Endothelial cell of umbilical vein (primary cell): ENCODE measurements at regions not wholly inside any gene's neighbourhood (a gene's known extent, or its start where the extent isn't known, plus 50 kb on each side); places are given as distances from the start of the nearest gene placed in this dataset.

Source experiments
- BruUV-seq: library from RNA; stranded (reverse); fragments of 400-500 nt; replicated peaks from 2 replicates; lab custom pipeline; 2021; lab: Mats Ljungman, UMichigan
- CTCF ChIA-PET: fragments of 300-600, 350-600 bp; sonication (Branson Sonifier 250); formaldehyde crosslinking; loops from one replicate; lab custom pipeline; 2021; ENCODE audit warnings: antibody characterized with exemption, inconsistent platforms; lab: Charles Lee
- POLR2A ChIA-PET: fragments of 300-600, 350-600 bp; sonication (Branson Sonifier 250); formaldehyde crosslinking; loops from one replicate; lab custom pipeline; 2021; ENCODE audit warnings: antibody characterized with exemption, inconsistent platforms; lab: Charles Lee
- DNase-seq: peaks from one replicate; pipeline ENCODE4 v3.0.0-alpha.2; 2011; ENCODE audit warnings: low read depth, low spot score
- FAIRE-seq: peaks from 2 replicates; lab custom pipeline; 2011; peaks lifted over from hg19 to GRCh38; lab: Jason Lieb, UNC
- H2AFZ ChIP-seq: 2 replicates; pipeline ENCODE4 v1.6.0; 2012; ENCODE audit warnings: low read depth, low read length, control low read depth, inconsistent platforms
- H3K27ac ChIP-seq: 2 replicates; pipeline ENCODE4 v1.5.1; 2011; ENCODE audit warnings: low read depth, mild to moderate bottlenecking, control low read depth, low read length, moderate library complexity; ENCODE audit not compliant: insufficient read depth
- H3K27me3 ChIP-seq, 2 experiments: 2 replicates each; pipeline versions ENCODE4 v1.6.0 to v1.6.1; 2011; ENCODE audit warnings: low read length in 2 of 2, mixed read lengths in 1 of 2; ENCODE audit not compliant: control insufficient read depth in 2 of 2, insufficient read depth in 2 of 2
- H3K36me3 ChIP-seq, 2 experiments: 2 replicates in 1 of 2; 3 replicates in 1 of 2; pipeline ENCODE4 v1.5.1; 2011; ENCODE audit warnings: low read length in 2 of 2, mild to moderate bottlenecking in 1 of 2, moderate library complexity in 1 of 2; ENCODE audit not compliant: control insufficient read depth in 2 of 2, insufficient read depth in 2 of 2; ENCODE audit errors: extremely low read depth in 1 of 2
- H3K4me1 ChIP-seq: 3 replicates; pipeline ENCODE4 v1.5.1; 2011; ENCODE audit warnings: mild to moderate bottlenecking, low read length; ENCODE audit not compliant: control insufficient read depth, insufficient read depth; ENCODE audit errors: extremely low read depth
- H3K4me2 ChIP-seq: 2 replicates; pipeline ENCODE4 v1.6.1; 2011; ENCODE audit warnings: low read length, control low read depth, mixed read lengths; ENCODE audit not compliant: insufficient read depth
- H3K4me3 ChIP-seq, 3 experiments: fragments of 200-600 bp in 1 of 3; sonication (generic), shearing (Covaris generic) in 1 of 3; replicated peaks in 1 of 3; 2 replicates each; pipeline ENCODE4 v1.5.1; 2011 to 2016; ENCODE audit warnings: control low read depth in 3 of 3, low read length in 3 of 3, mild to moderate bottlenecking in 2 of 3, inconsistent platforms in 1 of 3, low read depth in 1 of 3, moderate library complexity in 1 of 3; ENCODE audit not compliant: insufficient read depth in 1 of 3
- H3K79me2 ChIP-seq: 2 replicates; pipeline ENCODE4 v1.6.0; 2012; ENCODE audit warnings: low read length, inconsistent platforms; ENCODE audit not compliant: control insufficient read depth, insufficient read depth
- H3K9ac ChIP-seq: replicated peaks from 2 replicates; pipeline ENCODE3; 2011; ENCODE audit warnings: low read length, control low read depth; ENCODE audit not compliant: insufficient read depth; ENCODE audit errors: extremely low read depth
- H3K9me1 ChIP-seq: replicated peaks from 3 replicates; pipeline ENCODE4 v1.6.0; 2011; ENCODE audit warnings: mild to moderate bottlenecking, low read length; ENCODE audit not compliant: control insufficient read depth, insufficient read depth; ENCODE audit errors: extremely low read depth
- H3K9me3 ChIP-seq: replicated peaks from 2 replicates; pipeline ENCODE4 v1.5.1; 2012; ENCODE audit warnings: low read length, inconsistent platforms; ENCODE audit not compliant: control insufficient read depth, insufficient read depth
- H4K20me1 ChIP-seq: replicated peaks from 2 replicates; pipeline ENCODE3; 2011; ENCODE audit warnings: mild to moderate bottlenecking, low read length; ENCODE audit not compliant: control insufficient read depth, insufficient read depth; ENCODE audit errors: extremely low read depth
- EZH2 ChIP-seq: IDR thresholded peaks from 2 replicates; pipeline ENCODE4 v1.6.1; 2012; ENCODE audit warnings: borderline replicate concordance, low read depth, mild to moderate bottlenecking, moderate library complexity, low read length, inconsistent platforms; ENCODE audit not compliant: severe bottlenecking
- FOS ChIP-seq: IDR thresholded peaks from 2 replicates; pipeline ENCODE4 v1.6.1; 2011; ENCODE audit warnings: mild to moderate bottlenecking, low read length, moderate library complexity, borderline replicate concordance; ENCODE audit not compliant: insufficient read depth
- GATA2 ChIP-seq: IDR thresholded peaks from 2 replicates; pipeline ENCODE4 v1.7.0; 2011; ENCODE audit warnings: low read depth, mild to moderate bottlenecking, moderate library complexity, mixed read lengths, low read length; ENCODE audit not compliant: insufficient read length, insufficient read depth
- JUN ChIP-seq: IDR thresholded peaks from 2 replicates; pipeline ENCODE4 v1.6.1; 2011; ENCODE audit warnings: borderline replicate concordance, low read depth; ENCODE audit not compliant: insufficient read length, insufficient read depth
- MYC ChIP-seq: IDR thresholded peaks from one replicate; pipeline ENCODE4 v1.6.1; 2011; ENCODE audit warnings: mild to moderate bottlenecking, low read depth, low read length
- POLR2A ChIP-seq: IDR thresholded peaks from 2 replicates; pipeline ENCODE4 v1.6.1; 2012; ENCODE audit warnings: low read depth, mild to moderate bottlenecking, control low read depth, low read length
- POLR2AphosphoS5 ChIP-seq: IDR thresholded peaks from 2 replicates; pipeline ENCODE4 v1.6.1; 2012; ENCODE audit warnings: low read depth, mild to moderate bottlenecking, control low read depth, low read length, moderate library complexity; ENCODE audit not compliant: insufficient read depth
- dilution Hi-C: fragments of 300-500 bp; cut with MboI; formaldehyde crosslinking; loops from one replicate; pipeline ENCODE4 v1.15.0; 2019; ENCODE audit warnings: low sequenced_read_pairs; ENCODE audit not compliant: extremely low pct_ligation_motif_present
- intact Hi-C: fragments of 100-400 bp; cut with micrococcal nuclease; formaldehyde crosslinking; loops from one replicate; pipeline ENCODE4 v1.10.0; 2022
- TF ChIP-seq, protein P1 (sequence below): IDR thresholded peaks from 2 replicates; pipeline ENCODE4 v1.6.1; 2011; ENCODE audit not compliant: insufficient read depth, insufficient read length
- TF ChIP-seq, protein P2 (sequence below), 2 donors: IDR thresholded peaks; 1 replicate in 1 of 2; 2 replicates in 1 of 2; pipeline ENCODE4 v1.5.1; 2011; ENCODE audit warnings: low read length in 2 of 2, mild to moderate bottlenecking in 2 of 2, moderate library complexity in 2 of 2, control low read depth in 1 of 2, inconsistent platforms in 1 of 2, low read depth in 1 of 2; ENCODE audit not compliant: insufficient read depth in 1 of 2; ENCODE audit errors: extremely low read depth in 1 of 2

DNA sequence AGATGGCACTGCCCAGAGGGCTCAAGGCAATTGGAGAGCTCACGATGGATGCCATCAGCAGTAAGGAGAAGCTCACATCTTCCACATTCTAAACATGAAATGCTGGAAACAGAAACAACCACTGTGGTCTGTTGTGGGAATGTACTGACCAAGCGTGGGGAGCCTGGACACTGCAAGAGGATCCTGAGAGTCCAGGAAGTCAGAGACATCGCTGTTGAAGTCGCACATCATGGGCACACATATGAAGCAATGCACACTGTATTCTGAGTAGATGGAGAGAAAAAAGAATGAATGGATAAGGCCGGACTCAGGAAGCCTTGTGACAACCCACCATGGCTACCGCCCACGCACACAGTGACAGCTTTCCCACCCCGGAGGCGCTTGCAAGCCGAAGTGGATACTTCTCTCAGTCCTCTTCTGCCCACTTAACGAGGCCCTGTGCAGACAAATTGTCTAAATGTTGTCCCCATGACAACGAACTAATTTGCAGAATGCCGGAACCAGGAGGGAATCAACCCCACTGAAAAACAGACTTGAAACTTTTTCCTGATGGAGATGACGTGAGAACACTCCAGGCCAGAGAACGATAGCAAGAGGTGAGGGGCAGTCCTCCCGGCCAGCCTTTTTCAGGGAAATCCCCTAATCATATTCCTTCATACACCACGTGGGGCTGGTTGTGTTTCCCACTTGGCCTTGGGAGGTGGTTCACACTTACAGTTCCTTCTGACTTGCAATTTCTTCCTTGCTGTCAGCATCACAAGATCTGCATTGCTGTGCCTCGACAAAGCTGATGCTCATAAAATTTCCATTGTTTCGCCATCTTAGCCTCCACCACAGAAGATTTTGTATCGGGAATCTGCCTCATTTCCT, 109.6 kb upstream of the SERP2 start:
- Histone ChIP-seq H3K4me3 (no peak overlapping the region), H3K4me2 (no peak overlapping the region), H2AFZ (no peak overlapping the region), H3K9me3 (no peaks in the 10 kb centered on the region), H3K4me1 (peaks cover 10% of the 10 kb centered on the region), H3K9me1 (no peaks in the 10 kb centered on the region), H3K9ac (no peak overlapping the region), H3K79me2 (no peaks in the 10 kb centered on the region), H4K20me1 (no peaks in the 10 kb centered on the region), H3K27me3 (peaks cover 0 to 6% of the 10 kb centered on the region in 2 experiments), H3K36me3 (no peaks in the 10 kb centered on the region), H3K27ac (no peak overlapping the region)
- ChIA-PET CTCF (no interaction called here), POLR2A (no interaction called here)
- FAIRE-seq (no peak), DNase-seq (no peak)
- no TSS peak for BruUV-seq
- dilution Hi-C loops (no loop called here), intact Hi-C loops (no loop called here)
- TF ChIP-seq, protein P1, sequence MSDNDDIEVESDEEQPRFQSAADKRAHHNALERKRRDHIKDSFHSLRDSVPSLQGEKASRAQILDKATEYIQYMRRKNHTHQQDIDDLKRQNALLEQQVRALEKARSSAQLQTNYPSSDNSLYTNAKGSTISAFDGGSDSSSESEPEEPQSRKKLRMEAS: no peak
- TF ChIP-seq EZH2 (no peak), GATA2 (no peak), JUN (no peak), POLR2A (no peak), POLR2AphosphoS5 (no peak), MYC (no peak), FOS (no peak)
- TF ChIP-seq, protein P2, sequence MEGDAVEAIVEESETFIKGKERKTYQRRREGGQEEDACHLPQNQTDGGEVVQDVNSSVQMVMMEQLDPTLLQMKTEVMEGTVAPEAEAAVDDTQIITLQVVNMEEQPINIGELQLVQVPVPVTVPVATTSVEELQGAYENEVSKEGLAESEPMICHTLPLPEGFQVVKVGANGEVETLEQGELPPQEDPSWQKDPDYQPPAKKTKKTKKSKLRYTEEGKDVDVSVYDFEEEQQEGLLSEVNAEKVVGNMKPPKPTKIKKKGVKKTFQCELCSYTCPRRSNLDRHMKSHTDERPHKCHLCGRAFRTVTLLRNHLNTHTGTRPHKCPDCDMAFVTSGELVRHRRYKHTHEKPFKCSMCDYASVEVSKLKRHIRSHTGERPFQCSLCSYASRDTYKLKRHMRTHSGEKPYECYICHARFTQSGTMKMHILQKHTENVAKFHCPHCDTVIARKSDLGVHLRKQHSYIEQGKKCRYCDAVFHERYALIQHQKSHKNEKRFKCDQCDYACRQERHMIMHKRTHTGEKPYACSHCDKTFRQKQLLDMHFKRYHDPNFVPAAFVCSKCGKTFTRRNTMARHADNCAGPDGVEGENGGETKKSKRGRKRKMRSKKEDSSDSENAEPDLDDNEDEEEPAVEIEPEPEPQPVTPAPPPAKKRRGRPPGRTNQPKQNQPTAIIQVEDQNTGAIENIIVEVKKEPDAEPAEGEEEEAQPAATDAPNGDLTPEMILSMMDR (IDR thresholded peaks at IDR 0.05; ENCODE audit: extremely low read depth in 1 of 2, insufficient read depth in 1 of 2, low read depth in 1 of 2, low read length in 2 of 2): no peak
